Adipocyte (in vitro differentiated cells): ENCODE measurements at regions not wholly inside any gene's neighbourhood (a gene's known extent, or its start where the extent isn't known, plus 50 kb on each side); places are given as distances from the start of the nearest gene placed in this dataset.

Experiments used
- DNase-seq: peaks from one replicate; pipeline ENCODE4 v3.0.0-alpha.2; 2015; ENCODE audit warnings: low read depth
- H3K27me3 ChIP-seq: replicated peaks from 2 replicates; pipeline ENCODE4 v1.7.0; 2013; ENCODE audit warnings: mild to moderate bottlenecking, low read length, moderate library complexity; ENCODE audit not compliant: control insufficient read depth, insufficient read depth
- H3K36me3 ChIP-seq: 2 replicates; pipeline ENCODE4 v1.7.0; 2013; ENCODE audit warnings: low read length, mild to moderate bottlenecking, moderate library complexity; ENCODE audit not compliant: control insufficient read depth, insufficient read depth, severe bottlenecking
- H3K4me1 ChIP-seq: 2 replicates; pipeline ENCODE4 v1.7.0; 2013; ENCODE audit warnings: mild to moderate bottlenecking, low read length, moderate library complexity; ENCODE audit not compliant: control insufficient read depth, insufficient read depth
- H3K4me3 ChIP-seq: 2 replicates; pipeline ENCODE4 v1.7.0; 2013; ENCODE audit warnings: mild to moderate bottlenecking, low read length, moderate library complexity
- H3K9ac ChIP-seq: 2 replicates; pipeline ENCODE4 v1.7.0; 2013; ENCODE audit warnings: mild to moderate bottlenecking, low read length, moderate library complexity
- H3K9me3 ChIP-seq: 2 replicates; pipeline ENCODE4 v1.7.0; 2013; ENCODE audit warnings: mild to moderate bottlenecking, low read length, moderate library complexity; ENCODE audit not compliant: control insufficient read depth

DNA sequence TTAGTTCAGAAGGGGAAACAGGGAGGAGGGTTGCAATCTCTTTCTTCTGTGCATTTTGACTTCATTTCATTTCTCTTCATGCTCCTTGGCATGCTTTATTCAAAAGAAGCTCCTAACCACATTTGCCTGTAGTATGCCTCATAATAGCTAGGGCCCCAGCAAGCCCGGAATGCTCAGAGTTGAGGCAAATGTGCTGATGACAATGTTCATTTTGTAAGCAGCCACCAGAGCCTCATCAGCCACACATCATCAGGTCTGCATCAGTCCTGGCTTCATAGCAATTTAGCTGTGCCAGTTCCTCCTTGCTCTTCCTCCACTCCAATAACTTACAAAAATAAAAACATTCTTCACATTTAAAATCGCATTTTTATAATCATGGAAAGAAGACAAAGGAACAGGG, 65.4 kb upstream of the MMADHC start:
- peaks cover 13% of the 10 kb centered on the region for H3K4me1 ChIP-seq
- no peak for DNase-seq
- no peaks in the 10 kb centered on the region for H3K36me3 ChIP-seq
- no peaks in the 10 kb centered on the region for H3K9me3 ChIP-seq
- H3K9ac ChIP-seq, result no peak overlapping the region
- H3K4me3 ChIP-seq, result no peak overlapping the region
- H3K27me3 ChIP-seq, result no peaks in the 10 kb centered on the region

DNA sequence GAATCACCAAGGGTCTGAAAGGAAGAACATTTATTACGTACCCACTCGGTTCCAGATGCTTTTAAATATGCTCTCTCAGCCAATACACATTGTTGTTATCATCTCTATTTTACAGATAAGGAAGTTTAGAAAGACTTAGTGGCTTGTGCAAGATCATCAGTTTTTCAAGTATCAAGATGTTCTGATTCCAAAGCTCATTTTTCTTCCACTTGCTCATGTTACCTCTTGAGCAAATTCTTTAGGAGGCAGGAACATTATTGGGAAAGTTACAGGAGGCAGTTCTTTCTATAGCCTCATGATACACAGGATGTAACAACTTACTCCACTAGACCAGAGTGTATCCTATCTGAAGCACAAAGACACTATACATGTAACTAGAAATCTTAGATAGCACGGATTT, 65.0 kb upstream of the MMADHC start:
- no peak overlapping the region for H3K4me3 ChIP-seq
- peaks cover 14% of the 10 kb centered on the region for H3K4me1 ChIP-seq
- H3K27me3 ChIP-seq, result no peaks in the 10 kb centered on the region
- DNase-seq, result peak; percentile 15
- H3K9ac ChIP-seq, result no peak overlapping the region
- no peaks in the 10 kb centered on the region for H3K9me3 ChIP-seq
- H3K36me3 ChIP-seq, result no peaks in the 10 kb centered on the region

DNA sequence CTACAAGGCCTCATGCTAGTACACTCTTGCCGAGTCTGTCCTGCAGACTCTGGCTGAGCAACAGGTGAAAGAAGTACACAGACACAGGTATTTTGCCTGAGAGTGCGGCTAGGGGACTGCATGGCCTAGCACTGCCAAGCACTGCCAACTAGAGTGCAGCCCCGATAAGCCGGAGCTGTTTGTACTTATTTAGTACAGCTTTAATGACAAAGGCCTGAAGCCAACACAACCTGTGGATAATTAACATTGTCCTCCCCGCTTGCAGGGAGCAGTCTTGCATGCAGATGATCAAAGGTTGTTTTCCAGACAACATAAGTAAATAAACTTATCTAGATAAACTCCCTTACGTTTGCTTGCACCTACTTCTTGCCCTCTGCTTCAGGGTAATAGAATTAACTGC, 63.7 kb upstream of the MMADHC start:
- H3K4me1 ChIP-seq, result peaks cover 22% of the 10 kb centered on the region
- DNase-seq, result no peak
- no peaks in the 10 kb centered on the region for H3K36me3 ChIP-seq
- no peak overlapping the region for H3K9ac ChIP-seq
- no peaks in the 10 kb centered on the region for H3K9me3 ChIP-seq
- no peaks in the 10 kb centered on the region for H3K27me3 ChIP-seq
- H3K4me3 ChIP-seq, result no peak overlapping the region

DNA sequence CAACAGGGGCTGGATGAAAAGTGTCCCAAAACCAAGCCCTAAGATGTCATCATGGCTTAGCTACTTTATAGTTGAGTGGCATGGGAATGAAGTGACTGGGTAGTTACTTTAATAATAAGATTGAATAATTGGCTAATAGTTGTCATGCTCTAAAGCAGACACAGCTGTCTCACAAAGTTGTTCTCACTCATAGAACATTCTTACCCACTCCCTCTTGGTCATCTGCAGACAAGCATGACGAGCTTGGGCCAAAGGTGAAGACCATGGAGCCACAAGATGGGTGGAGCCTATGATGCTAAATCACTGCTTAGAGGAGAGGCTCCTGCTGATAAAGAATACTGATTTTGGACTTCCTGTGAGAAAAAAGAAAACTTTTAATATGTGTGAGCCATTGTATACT, 62.4 kb upstream of the MMADHC start:
- peaks cover 22% of the 10 kb centered on the region for H3K4me1 ChIP-seq
- no peak overlapping the region for H3K9ac ChIP-seq
- no peak overlapping the region for H3K4me3 ChIP-seq
- no peaks in the 10 kb centered on the region for H3K36me3 ChIP-seq
- no peak for DNase-seq
- no peaks in the 10 kb centered on the region for H3K9me3 ChIP-seq
- H3K27me3 ChIP-seq, result no peaks in the 10 kb centered on the region

DNA sequence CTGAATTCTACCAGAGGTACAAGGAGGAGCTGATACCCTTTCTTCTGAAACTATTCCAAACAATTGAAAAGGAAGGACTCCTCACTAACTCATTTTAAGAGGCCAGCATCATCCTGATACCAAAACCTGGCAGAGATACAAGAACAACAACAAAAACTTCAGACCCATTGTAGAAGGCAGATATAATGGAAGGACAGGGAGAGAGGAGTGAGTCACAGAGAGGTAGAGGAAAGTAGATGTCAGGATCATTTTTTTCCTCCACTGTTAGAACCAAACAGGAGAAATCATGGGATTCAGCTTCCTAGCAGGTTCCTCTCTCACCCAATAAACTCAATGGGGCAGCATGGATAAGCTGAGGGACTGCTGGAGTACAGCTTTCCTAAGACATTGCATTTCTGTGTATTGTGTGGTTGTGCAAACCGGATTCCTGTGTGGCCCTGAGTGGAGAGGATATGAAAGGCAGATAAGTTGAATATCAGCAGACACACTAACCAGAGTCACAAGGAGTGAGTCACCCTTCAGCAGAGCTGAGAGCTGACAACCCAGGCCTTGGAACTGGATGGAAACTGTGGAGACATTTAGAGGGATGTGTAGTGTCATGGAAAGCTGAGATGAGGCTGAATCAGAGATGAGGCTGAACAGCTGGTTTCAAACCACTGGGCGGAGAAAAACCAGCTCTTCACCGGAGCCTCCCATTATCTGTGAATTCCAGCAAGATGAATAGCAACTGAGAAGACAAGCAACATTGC, 60.9 kb upstream of the MMADHC start:
- H3K27me3 ChIP-seq, result no peaks in the 10 kb centered on the region
- H3K4me3 ChIP-seq, result peak overlapping the region; percentile 14
- no peaks in the 10 kb centered on the region for H3K36me3 ChIP-seq
- peaks cover 22% of the 10 kb centered on the region for H3K4me1 ChIP-seq
- no peaks in the 10 kb centered on the region for H3K9me3 ChIP-seq
- peak overlapping the region; percentile 10 for H3K9ac ChIP-seq
- peak; percentile 91 for DNase-seq

DNA sequence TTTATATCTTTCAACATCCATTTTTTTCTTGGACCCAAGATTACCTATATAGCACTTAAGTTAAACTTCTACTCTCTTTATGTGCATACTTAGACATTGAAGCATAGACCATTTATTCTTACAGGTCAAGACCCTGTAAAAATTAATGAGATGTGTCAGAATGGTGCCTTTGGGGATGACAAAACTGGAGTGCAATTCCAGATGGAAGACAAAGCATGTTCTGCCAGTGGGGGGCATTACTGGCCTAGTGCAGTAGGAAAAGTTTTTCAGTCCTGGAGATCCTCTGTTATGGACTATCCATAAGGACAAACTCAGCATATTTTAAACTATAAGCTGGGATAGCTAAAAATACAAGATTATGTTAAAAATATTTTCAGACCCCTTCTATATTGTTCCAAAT, 57.8 kb upstream of the MMADHC start:
- H3K36me3 ChIP-seq, result no peaks in the 10 kb centered on the region
- no peak overlapping the region for H3K9ac ChIP-seq
- H3K4me1 ChIP-seq, result peaks cover 22% of the 10 kb centered on the region
- peak; percentile 18 for DNase-seq
- no peaks in the 10 kb centered on the region for H3K27me3 ChIP-seq
- H3K4me3 ChIP-seq, result no peak overlapping the region
- no peaks in the 10 kb centered on the region for H3K9me3 ChIP-seq
